NCI-H748 treated with DMSO at 0.1 percent for 48 hours (cell line): ENCODE measurements at regions not wholly inside any gene's neighbourhood (a gene's known extent, or its start where the extent isn't known, plus 50 kb on each side); places are given as distances from the start of the nearest gene placed in this dataset.
A peak's percentile ranks its signal among the peaks of the same experiment; 100 is the strongest.

Experiments used
- DNase-seq: peaks from one replicate; lab custom pipeline; 2025; lab: John Stamatoyannopoulos, UW

GRCh38 chr7:52700349-52700748 is 335.1 kb upstream of the POM121L12 start:
- DNase-seq = no peak

- DNase-seq = no peak
Measured at GRCh38 chr7:52695973-52696595, 339.3 kb upstream of the POM121L12 start.

- no peak for DNase-seq
Measured at GRCh38 chr7:52691257-52691656, 344.2 kb upstream of the POM121L12 start.

- DNase-seq = no peak
Measured at GRCh38 chr7:52689912-52690311, 345.5 kb upstream of the POM121L12 start.

GRCh38 chr7:52685333-52685732 is 350.1 kb upstream of the POM121L12 start:
- no peak for DNase-seq

GRCh38 chr7:52684388-52684787 is 351.0 kb upstream of the POM121L12 start:
- DNase-seq = no peak

GRCh38 chr7:52682993-52683392 is 352.4 kb upstream of the POM121L12 start:
- no peak for DNase-seq

- no peak for DNase-seq
Measured at GRCh38 chr7:52670608-52671225, 364.7 kb upstream of the POM121L12 start.

- DNase-seq = no peak
Measured at GRCh38 chr7:52669031-52669430, 366.4 kb upstream of the POM121L12 start.

GRCh38 chr7:52668435-52668834 is 367.0 kb upstream of the POM121L12 start:
- no peak for DNase-seq

- DNase-seq = no peak
Measured at GRCh38 chr7:52659178-52659577, 376.3 kb upstream of the POM121L12 start.

- DNase-seq = peak; percentile 46
Measured at GRCh38 chr7:52656098-52656497, 379.3 kb upstream of the POM121L12 start.

- DNase-seq = no peak
Measured at GRCh38 chr7:52652621-52653020, 382.8 kb upstream of the POM121L12 start.

- DNase-seq = no peak
Measured at GRCh38 chr7:52648872-52649271, 386.6 kb upstream of the POM121L12 start.

- DNase-seq = no peak
Measured at GRCh38 chr7:52647046-52647445, 388.4 kb upstream of the POM121L12 start.

GRCh38 chr7:52639981-52640380 is 395.5 kb upstream of the POM121L12 start:
- no peak for DNase-seq

- no peak for DNase-seq
Measured at GRCh38 chr7:52639126-52639525, 396.3 kb upstream of the POM121L12 start.

GRCh38 chr7:52635021-52635420 is 400.4 kb upstream of the POM121L12 start:
- DNase-seq = no peak

- DNase-seq = no peak
Measured at GRCh38 chr7:52620849-52621248, 414.6 kb upstream of the POM121L12 start.

GRCh38 chr7:52616552-52616951 is 418.9 kb upstream of the POM121L12 start:
- DNase-seq = no peak

- DNase-seq = no peak
Measured at GRCh38 chr7:52615021-52615695, 420.3 kb upstream of the POM121L12 start.

GRCh38 chr7:52609511-52609910 is 425.9 kb upstream of the POM121L12 start:
- DNase-seq = no peak

GRCh38 chr7:52592698-52593097 is 442.7 kb upstream of the POM121L12 start:
- no peak for DNase-seq
